ENCODE measurements at regions not wholly inside any gene's neighbourhood (a gene's known extent, or its start where the extent isn't known, plus 50 kb on each side); places are given as distances from the start of the nearest gene placed in this dataset.

- TF ChIP-seq MYC (IDR thresholded peaks at IDR 0.05; ENCODE audit: low read depth, low read length): no peak
- no peak for TF ChIP-seq CTCF (IDR thresholded peaks at IDR 0.05; ENCODE audit: extremely low read depth in 1 of 2, insufficient read depth in 1 of 2, low read depth in 1 of 2, low read length in 2 of 2)
- TF ChIP-seq POLR2AphosphoS5 (IDR thresholded peaks at IDR 0.05; ENCODE audit: insufficient read depth, low read depth, low read length): peak; percentile 51
- no peak for TF ChIP-seq POLR2A (IDR thresholded peaks at IDR 0.05; ENCODE audit: low read depth, low read length)
- TF ChIP-seq MAX (IDR thresholded peaks at IDR 0.05; ENCODE audit: insufficient read depth, insufficient read length): no peak
These were observed 135.0 kb downstream of the COPRS start for GRCh38 chr17:31724026-31724425.
